ENCODE measurements at regions not wholly inside any gene's neighbourhood (a gene's known extent, or its start where the extent isn't known, plus 50 kb on each side); places are given as distances from the start of the nearest gene placed in this dataset.

GRCh38 chr19:13700621-13701020 is 63.7 kb upstream of the MRI1 start:
- TF ChIP-seq, protein P1, sequence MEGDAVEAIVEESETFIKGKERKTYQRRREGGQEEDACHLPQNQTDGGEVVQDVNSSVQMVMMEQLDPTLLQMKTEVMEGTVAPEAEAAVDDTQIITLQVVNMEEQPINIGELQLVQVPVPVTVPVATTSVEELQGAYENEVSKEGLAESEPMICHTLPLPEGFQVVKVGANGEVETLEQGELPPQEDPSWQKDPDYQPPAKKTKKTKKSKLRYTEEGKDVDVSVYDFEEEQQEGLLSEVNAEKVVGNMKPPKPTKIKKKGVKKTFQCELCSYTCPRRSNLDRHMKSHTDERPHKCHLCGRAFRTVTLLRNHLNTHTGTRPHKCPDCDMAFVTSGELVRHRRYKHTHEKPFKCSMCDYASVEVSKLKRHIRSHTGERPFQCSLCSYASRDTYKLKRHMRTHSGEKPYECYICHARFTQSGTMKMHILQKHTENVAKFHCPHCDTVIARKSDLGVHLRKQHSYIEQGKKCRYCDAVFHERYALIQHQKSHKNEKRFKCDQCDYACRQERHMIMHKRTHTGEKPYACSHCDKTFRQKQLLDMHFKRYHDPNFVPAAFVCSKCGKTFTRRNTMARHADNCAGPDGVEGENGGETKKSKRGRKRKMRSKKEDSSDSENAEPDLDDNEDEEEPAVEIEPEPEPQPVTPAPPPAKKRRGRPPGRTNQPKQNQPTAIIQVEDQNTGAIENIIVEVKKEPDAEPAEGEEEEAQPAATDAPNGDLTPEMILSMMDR (IDR thresholded peaks at IDR 0.05): no peak
- TF ChIP-seq POLR2AphosphoS5 (IDR thresholded peaks at IDR 0.05): no peak

Measured in suprapubic skin (tissue), 3 donors.